CD4-positive, alpha-beta T cell treated with Interleukin-1 beta for 1 hour (primary cell): ENCODE measurements at regions not wholly inside any gene's neighbourhood (a gene's known extent, or its start where the extent isn't known, plus 50 kb on each side); places are given as distances from the start of the nearest gene placed in this dataset.
"Not testable (repeated sequence)": the region's sequence is repeated elsewhere in the genome, so short reads cannot be mapped to it uniquely, and the experiment has no call there.

Experiments used
- DNase-seq, 2 donors: peaks; one replicate each; pipeline ENCODE4 v3.0.0-alpha.2; 2020 to 2022

- no peak for DNase-seq
Measured at GRCh38 chr6:140388815-140389214, 1014.4 kb upstream of the CITED2 start.

GRCh38 chr6:140388192-140388802, 1013.8 kb upstream of the CITED2 start:
- no peak for DNase-seq

- no peak for DNase-seq
Measured at GRCh38 chr6:140385679-140386078, 1011.2 kb upstream of the CITED2 start.

GRCh38 chr6:140382355-140382754, 1007.9 kb upstream of the CITED2 start:
- DNase-seq = no peak

GRCh38 chr6:140380427-140381218, 1006.2 kb upstream of the CITED2 start:
- DNase-seq = no peak

- no peak for DNase-seq
Measured at GRCh38 chr6:140379919-140380318, 1005.5 kb upstream of the CITED2 start.

GRCh38 chr6:140376209-140376608, 1001.8 kb upstream of the CITED2 start:
- DNase-seq = no peak

- DNase-seq = not testable (repeated sequence)
Measured at GRCh38 chr6:140373728-140374127, 999.3 kb upstream of the CITED2 start.

- no peak for DNase-seq
Measured at GRCh38 chr6:140372064-140372463, 997.6 kb upstream of the CITED2 start.

- no peak for DNase-seq
Measured at GRCh38 chr6:140370976-140371870, 996.8 kb upstream of the CITED2 start.

GRCh38 chr6:140370441-140370840, 996.0 kb upstream of the CITED2 start:
- no peak for DNase-seq

GRCh38 chr6:140366991-140367390, 992.5 kb upstream of the CITED2 start:
- no peak for DNase-seq

GRCh38 chr6:140364916-140365315, 990.5 kb upstream of the CITED2 start:
- DNase-seq = no peak

GRCh38 chr6:140360651-140361050, 986.2 kb upstream of the CITED2 start:
- no peak for DNase-seq

GRCh38 chr6:140355476-140355875, 981.0 kb upstream of the CITED2 start:
- no peak for DNase-seq

GRCh38 chr6:140354296-140354695, 979.8 kb upstream of the CITED2 start:
- DNase-seq = no peak

GRCh38 chr6:140353536-140353935, 979.1 kb upstream of the CITED2 start:
- no peak for DNase-seq

GRCh38 chr6:140346428-140346827, 972.0 kb upstream of the CITED2 start:
- no peak for DNase-seq

- DNase-seq = no peak
Measured at GRCh38 chr6:140345935-140346334, 971.5 kb upstream of the CITED2 start.

- DNase-seq = no peak
Measured at GRCh38 chr6:140344142-140344913, 969.9 kb upstream of the CITED2 start.

- no peak for DNase-seq
Measured at GRCh38 chr6:140343128-140343527, 968.7 kb upstream of the CITED2 start.

GRCh38 chr6:140341272-140341671, 966.8 kb upstream of the CITED2 start:
- DNase-seq = no peak

GRCh38 chr6:140340795-140341194, 966.3 kb upstream of the CITED2 start:
- no peak for DNase-seq
